GM12878 (cell line): ENCODE measurements at regions not wholly inside any gene's neighbourhood (a gene's known extent, or its start where the extent isn't known, plus 50 kb on each side); places are given as distances from the start of the nearest gene placed in this dataset.

ENCODE experiments used
- ATAC-seq: fragments of 200-7000 bp; cut with Tn5 transposase; 3 replicates; pipeline ENCODE4 v1.9.1; 2020; ENCODE audit warnings: mild to moderate bottlenecking, moderate library complexity
- BruUV-seq: library from RNA; stranded (reverse); fragments of 400-500 nt; replicated peaks from 2 replicates; lab custom pipeline; 2021; lab: Mats Ljungman, UMichigan
- CTCF ChIA-PET: fragments of 300-600 bp; sonication (Branson Sonifier 250); formaldehyde crosslinking; extraction: SDS; loops from one replicate; lab custom pipeline; 2021; ENCODE audit warnings: inconsistent platforms; lab: Yijun Ruan, JAX
- POLR2A ChIA-PET: fragments of 350-600 bp; formaldehyde crosslinking; extraction: SDS; loops from one replicate; lab custom pipeline; 2021; ENCODE audit warnings: inconsistent platforms; lab: Charles Lee
- RAD21 ChIA-PET: fragments of 300-600 bp; sonication (Branson Sonifier 250); formaldehyde crosslinking; loops from one replicate; lab custom pipeline; 2023; ENCODE audit warnings: antibody characterized with exemption; ENCODE audit not compliant: unreplicated experiment; lab: Charles Lee
- SMC1A ChIA-PET: fragments of 300-600 bp; sonication (Branson Sonifier 250); formaldehyde crosslinking; loops from one replicate; lab custom pipeline; 2023; ENCODE audit not compliant: unreplicated experiment, uncharacterized antibody; lab: Charles Lee
- DNase-seq: peaks from one replicate; pipeline ENCODE4 v3.0.0-alpha.2; 2011; ENCODE audit warnings: low read depth, low spot score
- FAIRE-seq: peaks from 3 replicates; lab custom pipeline; 2011; peaks lifted over from hg19 to GRCh38; lab: Jason Lieb, UNC
- H2AFZ ChIP-seq: 2 replicates; pipeline ENCODE4 v1.6.0; 2011; ENCODE audit warnings: low read depth, low read length, control low read depth; ENCODE audit not compliant: control insufficient read depth
- H3K27ac ChIP-seq: 2 replicates; pipeline ENCODE4 v1.5.1; 2011; ENCODE audit warnings: control low read depth; ENCODE audit not compliant: control insufficient read depth, insufficient read depth
- H3K27me3 ChIP-seq, 2 experiments: replicated peaks in 1 of 2; 2 replicates each; pipeline versions ENCODE4 v1.6.0 to v1.6.1; 2011; ENCODE audit warnings: low read length in 1 of 2; ENCODE audit not compliant: control insufficient read depth in 2 of 2, insufficient read depth in 2 of 2
- H3K36me3 ChIP-seq, 2 experiments: 2 replicates each; pipeline ENCODE4 v1.5.1; 2011; ENCODE audit warnings: low read length in 1 of 2; ENCODE audit not compliant: control insufficient read depth in 2 of 2, insufficient read depth in 2 of 2
- H3K4me1 ChIP-seq: 2 replicates; pipeline ENCODE4 v1.6.1; 2011; ENCODE audit warnings: mild to moderate bottlenecking, low read length, moderate library complexity, mixed read lengths; ENCODE audit not compliant: control insufficient read depth, insufficient read depth
- H3K4me2 ChIP-seq: 2 replicates; pipeline ENCODE4 v1.6.0; 2011; ENCODE audit warnings: control low read depth; ENCODE audit not compliant: control insufficient read depth, insufficient read depth
- H3K4me3 ChIP-seq: fragments of 200-600 bp; sonication (generic); 2 replicates; pipeline ENCODE4 v1.5.1; 2016
- H3K79me2 ChIP-seq: 2 replicates; pipeline ENCODE4 v1.6.0; 2011; ENCODE audit warnings: low read length; ENCODE audit not compliant: control insufficient read depth, insufficient read depth
- H3K9ac ChIP-seq: 2 replicates; pipeline ENCODE4 v1.8.0; 2011; ENCODE audit warnings: low read length, control low read depth, mixed read lengths; ENCODE audit not compliant: control insufficient read depth, insufficient read depth
- H3K9me3 ChIP-seq: replicated peaks from 3 replicates; pipeline ENCODE4 v1.5.1; 2011; ENCODE audit warnings: mild to moderate bottlenecking, low read length; ENCODE audit not compliant: control insufficient read depth, insufficient read depth
- H4K20me1 ChIP-seq: 2 replicates; pipeline ENCODE4 v1.6.0; 2011; ENCODE audit not compliant: control insufficient read depth, insufficient read depth
- ATF7 ChIP-seq: fragments of 450-650 bp; IDR thresholded peaks from 2 replicates; pipeline ENCODE4 v1.6.1; 2016; ENCODE audit warnings: low read depth, mild to moderate bottlenecking
- ETV6 ChIP-seq, 2 experiments: fragments of 450-650 bp in 1 of 2; IDR thresholded peaks in 1 of 2; conservative IDR thresholded peaks in 1 of 2; 2 replicates each; pipeline ENCODE4 v1.6.1; 2014; ENCODE audit warnings: antibody characterized with exemption in 1 of 2, borderline replicate concordance in 1 of 2, low read depth in 1 of 2, mild to moderate bottlenecking in 1 of 2, moderate library complexity in 1 of 2
- IKZF1 ChIP-seq: fragments of 450-650 bp; conservative IDR thresholded peaks from 2 replicates; pipeline ENCODE4 v1.6.1; 2017; ENCODE audit warnings: antibody characterized with exemption, mild to moderate bottlenecking
- MTA3 ChIP-seq: IDR thresholded peaks from 2 replicates; pipeline ENCODE4 v1.6.1; 2012; ENCODE audit warnings: low read length, inconsistent platforms, borderline replicate concordance
- MYB ChIP-seq: fragments of 150-350 bp; IDR thresholded peaks from 2 replicates; pipeline ENCODE4 v1.6.1; 2014; ENCODE audit warnings: mild to moderate bottlenecking, low read depth, low read length, borderline replicate concordance
- NR2C2 ChIP-seq: IDR thresholded peaks from 2 replicates; pipeline ENCODE4 v1.6.1; 2011; ENCODE audit warnings: borderline replicate concordance, low read depth; ENCODE audit not compliant: control insufficient read depth, insufficient read length
- RB1 ChIP-seq: fragments of 450-650 bp; formaldehyde crosslinking; IDR thresholded peaks from 2 replicates; pipeline ENCODE4 v1.6.1; 2017; ENCODE audit warnings: mild to moderate bottlenecking, borderline replicate concordance
- SMAD1 ChIP-seq: fragments of 450-650 bp; IDR thresholded peaks from 2 replicates; pipeline ENCODE4 v1.6.1; 2018; ENCODE audit warnings: mild to moderate bottlenecking, low read depth; ENCODE audit not compliant: partially characterized antibody
- WGBS: methylation state at CpG from one replicate; pipeline ENCODE4 v1.1.6; 2016; ENCODE audit warnings: low lambda C conversion rate; ENCODE audit not compliant: insufficient replicate concordance, insufficient coverage; ENCODE audit errors: missing lambda C conversion rate; 5-methylcytosine and 5-hydroxymethylcytosine counted together
- in situ Hi-C: fragments of 300-500 bp; cut with MboI; formaldehyde crosslinking; loops from 9 replicates; pipeline ENCODE4 v1.14.3; 2018; ENCODE audit warnings: mixed read lengths
- intact Hi-C: fragments of 100-400 bp; cut with micrococcal nuclease; formaldehyde crosslinking; loops from one replicate; pipeline ENCODE4 v1.14.2; 2022; ENCODE audit not compliant: unreplicated experiment
- TF ChIP-seq, protein P1 (sequence below): IDR thresholded peaks from 2 replicates; pipeline ENCODE4 v1.6.1; 2011; ENCODE audit warnings: low read depth, low read length, improper control_type of control experiment, borderline replicate concordance

GRCh38 chr1:234942012-234942332 lies 186.7 kb downstream of the TOMM20 start:
- DNase-seq, result no peak
- Histone ChIP-seq H3K9me3 (peaks cover 5% of the 10 kb centered on the region; the same call in 2 of the 3 replicates), H3K4me1 (peaks cover 16% of the 10 kb centered on the region; the same call in 1 of the 2 replicates), H3K9ac (no peak overlapping the region), H3K4me3 (no peak overlapping the region), H2AFZ (no peak overlapping the region), H3K36me3 (no peaks in the 10 kb centered on the region), H3K27me3 (no peaks in the 10 kb centered on the region), H3K4me2 (no peak overlapping the region), H4K20me1 (no peaks in the 10 kb centered on the region), H3K79me2 (no peaks in the 10 kb centered on the region), H3K27ac (no peak overlapping the region)
- 97% methylated on average over 4 of the region's 4 CpGs for WGBS
- no TSS peak for BruUV-seq
- POLR2A ChIA-PET, result interaction anchor here (0.5 to 1.3 kb wide), 4 partner anchors 8 to 1117 kb away, joined by 3 to 5 read pairs (median 4); no protein-coding TSS in a partner anchor
- in situ Hi-C loops, result no loop called here
- RAD21 ChIA-PET, result interaction anchor here (1.1 to 1.8 kb wide), 4 partner anchors 13 to 203 kb away, joined by 3 to 6 read pairs (median 3); no protein-coding TSS in a partner anchor
- TF ChIP-seq, protein P1, sequence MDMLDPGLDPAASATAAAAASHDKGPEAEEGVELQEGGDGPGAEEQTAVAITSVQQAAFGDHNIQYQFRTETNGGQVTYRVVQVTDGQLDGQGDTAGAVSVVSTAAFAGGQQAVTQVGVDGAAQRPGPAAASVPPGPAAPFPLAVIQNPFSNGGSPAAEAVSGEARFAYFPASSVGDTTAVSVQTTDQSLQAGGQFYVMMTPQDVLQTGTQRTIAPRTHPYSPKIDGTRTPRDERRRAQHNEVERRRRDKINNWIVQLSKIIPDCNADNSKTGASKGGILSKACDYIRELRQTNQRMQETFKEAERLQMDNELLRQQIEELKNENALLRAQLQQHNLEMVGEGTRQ, result no peak
- TF ChIP-seq IKZF1, result no peak
- no peak for TF ChIP-seq ATF7
- TF ChIP-seq ETV6 (conservative IDR thresholded peaks at IDR 0.05 in 1 of 2, IDR thresholded peaks at IDR 0.05 in 1 of 2; ENCODE audit: borderline replicate concordance in 1 of 2, low read depth in 1 of 2), result no peak
- TF ChIP-seq NR2C2, result no peak
- TF ChIP-seq SMAD1, result no peak
- TF ChIP-seq MTA3, result no peak
- no peak for TF ChIP-seq MYB
- TF ChIP-seq RB1, result no peak
- intact Hi-C loops, result no loop called here
- no peak for ATAC-seq
- CTCF ChIA-PET, result interaction anchor here (0.9 kb wide), 1 partner anchor 8 kb away, joined by 3 read pairs; no protein-coding TSS in a partner anchor
- FAIRE-seq, result no peak
- SMC1A ChIA-PET, result interaction anchor here (1.1 to 4.9 kb wide), 5 partner anchors 9 to 32 kb away, joined by 4 to 38 read pairs (median 10); no protein-coding TSS in a partner anchor
